C4-2B (cell line): ENCODE measurements at regions not wholly inside any gene's neighbourhood (a gene's known extent, or its start where the extent isn't known, plus 50 kb on each side); places are given as distances from the start of the nearest gene placed in this dataset.
A peak's percentile ranks its signal among the peaks of the same experiment; 100 is the strongest.

Source experiments
- H3K27ac ChIP-seq: fragments of 450-650 bp; 2 replicates; pipeline ENCODE4 v1.5.1; 2017
- ZFX ChIP-seq: fragments of 450-650 bp; IDR thresholded peaks from 2 replicates; pipeline ENCODE4 v1.6.1; 2017
- TF ChIP-seq, protein P1 (sequence below): fragments of 450-650 bp; conservative IDR thresholded peaks from 2 replicates; pipeline ENCODE4 v1.5.1; 2017; ENCODE audit warnings: mild to moderate bottlenecking

DNA sequence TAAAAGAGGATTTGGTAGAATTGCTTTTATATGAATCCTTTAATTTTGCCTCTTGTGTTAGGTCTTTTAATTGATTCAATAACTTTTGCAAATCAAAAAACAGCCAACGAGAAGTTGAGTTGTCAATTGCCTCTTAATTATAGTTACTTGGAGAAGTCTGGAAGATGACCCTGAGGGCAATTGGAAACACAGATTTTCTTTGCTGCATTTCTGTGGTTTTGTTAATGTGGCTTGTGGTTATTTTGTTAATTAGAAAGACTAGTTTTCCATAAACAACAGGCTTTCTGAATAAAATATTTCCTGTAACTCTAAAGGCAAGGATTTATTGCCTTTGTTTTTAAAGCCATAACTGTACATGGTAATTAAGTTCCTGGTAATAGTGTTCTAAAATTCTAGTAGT lies 513.0 kb downstream of the EPHA7 start:
- no peak overlapping the region for H3K27ac ChIP-seq
- TF ChIP-seq, protein P1, sequence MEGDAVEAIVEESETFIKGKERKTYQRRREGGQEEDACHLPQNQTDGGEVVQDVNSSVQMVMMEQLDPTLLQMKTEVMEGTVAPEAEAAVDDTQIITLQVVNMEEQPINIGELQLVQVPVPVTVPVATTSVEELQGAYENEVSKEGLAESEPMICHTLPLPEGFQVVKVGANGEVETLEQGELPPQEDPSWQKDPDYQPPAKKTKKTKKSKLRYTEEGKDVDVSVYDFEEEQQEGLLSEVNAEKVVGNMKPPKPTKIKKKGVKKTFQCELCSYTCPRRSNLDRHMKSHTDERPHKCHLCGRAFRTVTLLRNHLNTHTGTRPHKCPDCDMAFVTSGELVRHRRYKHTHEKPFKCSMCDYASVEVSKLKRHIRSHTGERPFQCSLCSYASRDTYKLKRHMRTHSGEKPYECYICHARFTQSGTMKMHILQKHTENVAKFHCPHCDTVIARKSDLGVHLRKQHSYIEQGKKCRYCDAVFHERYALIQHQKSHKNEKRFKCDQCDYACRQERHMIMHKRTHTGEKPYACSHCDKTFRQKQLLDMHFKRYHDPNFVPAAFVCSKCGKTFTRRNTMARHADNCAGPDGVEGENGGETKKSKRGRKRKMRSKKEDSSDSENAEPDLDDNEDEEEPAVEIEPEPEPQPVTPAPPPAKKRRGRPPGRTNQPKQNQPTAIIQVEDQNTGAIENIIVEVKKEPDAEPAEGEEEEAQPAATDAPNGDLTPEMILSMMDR = no peak
- no peak for TF ChIP-seq ZFX

DNA sequence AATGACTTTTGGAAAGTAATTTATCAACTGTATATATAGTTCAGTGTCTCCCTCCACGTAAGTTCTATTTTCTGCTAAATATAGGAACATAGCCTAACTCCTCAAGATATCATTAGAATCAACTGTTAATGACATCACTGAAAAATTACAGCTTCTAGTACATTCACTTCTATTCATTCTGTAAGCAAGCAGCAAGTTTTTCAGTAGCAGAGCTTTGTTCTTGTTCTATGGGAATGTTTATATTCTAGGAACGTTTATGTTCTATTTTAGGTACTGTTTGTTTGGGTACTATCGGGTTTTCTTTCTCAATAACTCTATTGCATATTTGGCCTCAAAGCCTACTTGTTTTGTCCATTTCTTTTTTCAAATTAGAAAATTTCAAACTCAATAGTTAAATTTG lies 525.6 kb downstream of the EPHA7 start:
- no peak for TF ChIP-seq ZFX
- TF ChIP-seq, protein P1 = no peak

DNA sequence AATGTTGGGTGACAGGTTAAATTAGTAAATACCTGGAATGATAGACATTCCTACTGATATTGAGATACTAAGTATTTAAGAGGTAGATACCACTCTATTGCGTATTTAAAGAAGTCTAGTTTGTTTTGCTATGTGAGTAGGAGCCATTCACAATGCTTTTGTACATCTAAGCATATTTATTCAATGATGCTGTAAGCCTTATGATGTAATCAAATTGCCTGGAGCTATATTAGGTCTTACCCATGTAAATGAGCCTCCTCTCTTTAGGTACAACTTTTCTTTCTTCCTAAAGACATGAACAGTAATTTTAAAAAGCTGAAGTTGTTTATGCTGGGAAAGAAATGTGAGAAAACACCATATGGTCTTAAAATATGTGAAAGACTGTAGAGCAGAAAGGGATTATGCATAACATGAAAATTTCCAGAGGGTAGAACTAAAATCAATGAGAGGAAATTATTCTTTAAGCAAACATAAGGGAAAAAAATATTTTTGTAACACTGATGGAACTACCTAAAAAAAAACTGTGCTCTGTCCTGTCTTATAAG lies 526.7 kb downstream of the EPHA7 start:
- TF ChIP-seq, protein P1 = no peak
- TF ChIP-seq ZFX = no peak
- no peak overlapping the region for H3K27ac ChIP-seq

More for the DNA sequence above, 525.6 kb downstream of the EPHA7 start:
- H3K27ac ChIP-seq = no peak overlapping the region

DNA sequence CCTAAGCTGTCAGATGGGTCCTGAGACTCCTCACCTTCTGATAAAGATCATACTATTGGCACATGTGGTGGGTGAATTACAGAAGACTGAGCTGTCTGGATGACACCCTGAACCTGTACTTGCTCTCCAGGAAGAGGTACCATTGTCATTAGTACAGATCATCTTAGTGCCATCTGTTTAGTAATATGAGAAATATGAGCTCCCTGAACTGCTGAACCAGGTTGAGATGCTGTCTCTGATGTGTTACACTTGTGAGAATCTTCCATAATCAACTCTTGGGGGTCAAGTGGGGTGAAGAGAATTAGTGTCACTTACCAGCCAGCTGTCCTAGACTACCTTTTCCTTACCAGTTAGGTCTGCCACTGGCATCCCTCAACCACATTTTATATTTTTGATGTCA lies 531.0 kb downstream of the EPHA7 start:
- TF ChIP-seq, protein P1 = no peak
- TF ChIP-seq ZFX = no peak
- H3K27ac ChIP-seq = no peak overlapping the region

DNA sequence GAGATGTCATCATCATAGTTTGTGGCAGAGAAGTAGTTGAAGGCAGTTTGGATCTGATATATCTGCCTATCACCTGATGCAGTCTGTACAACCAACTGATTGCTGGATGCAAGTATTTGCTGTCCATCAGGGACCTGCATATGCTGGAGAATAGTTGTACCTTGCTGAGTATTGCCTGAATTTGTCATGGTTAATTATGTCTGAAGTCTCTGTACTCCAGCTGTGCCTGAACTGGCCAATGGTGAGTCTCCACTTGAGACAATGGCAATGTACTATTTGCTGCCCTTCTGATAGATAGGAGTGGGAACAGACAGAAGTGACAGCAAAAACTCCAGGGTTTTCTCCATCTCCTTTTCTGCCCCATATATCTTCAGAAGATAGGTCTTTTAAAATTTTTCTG lies 531.5 kb downstream of the EPHA7 start:
- TF ChIP-seq ZFX = no peak
- TF ChIP-seq, protein P1 = no peak

DNA sequence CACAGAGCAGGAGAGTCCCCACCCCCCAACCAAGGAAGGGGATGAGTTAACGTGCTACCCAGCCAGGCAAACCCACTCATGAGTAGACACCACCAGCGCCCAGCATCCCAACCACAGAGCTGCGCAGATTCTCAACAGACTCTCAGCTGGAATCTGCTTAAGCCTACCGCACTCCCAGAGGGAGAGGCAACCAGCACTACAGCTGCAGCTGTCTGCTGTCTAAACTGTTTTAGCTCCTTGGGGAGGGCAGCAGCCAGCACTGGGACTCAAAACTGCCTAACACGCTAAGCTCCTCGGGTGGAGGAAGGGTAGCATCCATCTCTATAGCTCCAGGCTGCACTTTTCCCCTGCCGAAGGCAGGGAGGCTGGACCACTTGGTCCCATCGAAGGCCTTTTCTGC lies 539.8 kb downstream of the EPHA7 start:
- TF ChIP-seq, protein P1 = no peak
- TF ChIP-seq ZFX = no peak
- H3K27ac ChIP-seq = no peak overlapping the region

More for the DNA sequence above, 531.5 kb downstream of the EPHA7 start:
- no peak overlapping the region for H3K27ac ChIP-seq

DNA sequence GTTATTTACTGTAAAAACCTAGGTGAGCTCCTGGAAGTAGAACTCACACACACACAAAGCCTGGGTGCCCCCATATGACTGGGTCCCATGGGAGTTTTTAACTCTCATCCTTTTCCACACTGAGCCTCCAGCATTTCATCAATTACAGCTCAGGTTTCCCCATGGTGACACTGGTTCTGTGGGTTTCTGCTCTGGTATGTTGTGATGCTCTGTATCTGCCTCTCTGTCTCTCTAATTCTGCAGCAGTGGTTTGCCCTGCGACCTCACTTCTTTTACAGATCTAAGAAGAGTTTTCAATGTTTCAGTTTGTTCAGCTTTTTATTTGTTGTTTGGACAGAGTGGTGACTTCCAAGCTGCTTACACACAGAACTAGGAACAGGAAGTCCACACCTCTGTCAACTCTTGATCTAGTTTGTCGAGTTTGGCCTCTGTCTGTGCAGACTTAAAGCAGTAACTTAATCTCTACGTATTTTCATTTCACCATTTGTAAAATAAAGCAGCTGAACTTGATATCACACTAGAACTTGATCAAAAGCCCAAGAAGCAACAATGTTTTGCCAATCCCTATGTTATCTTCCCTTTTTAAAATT lies 554.3 kb downstream of the EPHA7 start:
- no peak for TF ChIP-seq ZFX
- TF ChIP-seq, protein P1 = no peak
- H3K27ac ChIP-seq = peak overlapping the region; percentile 40; the same call in 1 of the 2 replicates
